GM18870 (cell line): ENCODE measurements at regions not wholly inside any gene's neighbourhood (a gene's known extent, or its start where the extent isn't known, plus 50 kb on each side); places are given as distances from the start of the nearest gene placed in this dataset.
"Not testable (repeated sequence)": the region's sequence is repeated elsewhere in the genome, so short reads cannot be mapped to it uniquely, and the experiment has no call there.

Source experiments
- ATAC-seq: cut with Tn5 transposase; IDR thresholded peaks from one replicate; pipeline ENCODE4 v1.9.1; 2021; ENCODE audit warnings: moderate library complexity; ENCODE audit not compliant: unreplicated experiment

- ATAC-seq, result no peak
These were observed 61.4 kb upstream of the E2F3 start for GRCh38 chr6:20340068-20340848.

GRCh38 chr6:20341096-20341495 lies 60.6 kb upstream of the E2F3 start:
- no peak for ATAC-seq

GRCh38 chr6:20341564-20341963 lies 60.1 kb upstream of the E2F3 start:
- ATAC-seq, result no peak

- ATAC-seq, result not testable (repeated sequence)
These were observed 54.7 kb upstream of the E2F3 start for GRCh38 chr6:20346948-20347347.

- ATAC-seq, result no peak
These were observed 53.6 kb upstream of the E2F3 start for GRCh38 chr6:20348041-20348440.

- ATAC-seq, result peak; percentile 76
These were observed 52.5 kb upstream of the E2F3 start for GRCh38 chr6:20349225-20349624.

GRCh38 chr6:20350215-20350614 lies 51.5 kb upstream of the E2F3 start:
- ATAC-seq, result no peak

GRCh38 chr6:20351534-20351933 lies 50.1 kb upstream of the E2F3 start:
- no peak for ATAC-seq
